GM12874 (cell line): ENCODE measurements at regions not wholly inside any gene's neighbourhood (a gene's known extent, or its start where the extent isn't known, plus 50 kb on each side); places are given as distances from the start of the nearest gene placed in this dataset.

Experiments used
- CTCF ChIP-seq: IDR thresholded peaks from 2 replicates; pipeline ENCODE4 v1.5.1; 2011; ENCODE audit warnings: low read depth, mild to moderate bottlenecking, control low read depth, low read length, moderate library complexity; ENCODE audit not compliant: insufficient read depth

DNA sequence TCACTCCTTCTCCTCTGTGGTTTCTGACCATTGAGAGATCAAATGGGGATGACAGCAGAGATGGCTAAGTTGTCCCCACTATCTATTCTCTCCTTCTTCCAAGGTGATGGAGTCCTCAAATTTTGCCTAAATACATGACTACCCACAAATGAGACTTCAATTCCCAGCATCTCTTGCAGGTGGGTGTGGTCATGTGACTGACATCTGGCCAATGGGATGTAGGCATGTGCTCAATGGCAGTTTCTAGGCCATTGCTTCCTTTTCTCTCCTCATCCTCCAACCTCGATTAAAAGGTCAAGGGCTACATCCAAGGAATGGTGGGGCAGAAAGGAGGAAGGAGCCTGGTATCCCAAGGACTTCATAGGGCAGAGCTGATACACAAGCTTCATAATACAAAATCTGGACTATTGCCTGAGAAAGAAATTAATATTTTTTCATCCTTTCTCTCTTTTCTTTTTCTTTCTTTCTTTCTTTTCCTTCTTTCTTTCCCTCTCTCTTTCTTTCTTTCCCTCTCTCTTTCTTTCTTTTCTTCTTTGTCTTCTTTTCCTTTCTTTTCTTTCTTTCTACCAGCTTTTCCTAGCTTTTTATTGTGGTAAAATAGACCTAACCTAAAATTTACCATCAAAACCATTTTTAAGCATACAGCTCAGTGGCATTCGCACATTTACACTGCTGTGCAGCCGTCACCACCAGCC lies 100.9 kb upstream of the PRB2 start:
- no peak for TF ChIP-seq CTCF

- TF ChIP-seq CTCF, result no peak
Observed at GRCh38 chr12:11497438-11497837, 102.1 kb upstream of the PRB2 start.

GRCh38 chr12:11497995-11498394 lies 102.6 kb upstream of the PRB2 start:
- TF ChIP-seq CTCF, result no peak

GRCh38 chr12:11498574-11498973 lies 103.2 kb upstream of the PRB2 start:
- TF ChIP-seq CTCF, result peak; percentile 62

- TF ChIP-seq CTCF, result no peak
Observed at GRCh38 chr12:11499806-11500187, 104.4 kb upstream of the PRB2 start.

DNA sequence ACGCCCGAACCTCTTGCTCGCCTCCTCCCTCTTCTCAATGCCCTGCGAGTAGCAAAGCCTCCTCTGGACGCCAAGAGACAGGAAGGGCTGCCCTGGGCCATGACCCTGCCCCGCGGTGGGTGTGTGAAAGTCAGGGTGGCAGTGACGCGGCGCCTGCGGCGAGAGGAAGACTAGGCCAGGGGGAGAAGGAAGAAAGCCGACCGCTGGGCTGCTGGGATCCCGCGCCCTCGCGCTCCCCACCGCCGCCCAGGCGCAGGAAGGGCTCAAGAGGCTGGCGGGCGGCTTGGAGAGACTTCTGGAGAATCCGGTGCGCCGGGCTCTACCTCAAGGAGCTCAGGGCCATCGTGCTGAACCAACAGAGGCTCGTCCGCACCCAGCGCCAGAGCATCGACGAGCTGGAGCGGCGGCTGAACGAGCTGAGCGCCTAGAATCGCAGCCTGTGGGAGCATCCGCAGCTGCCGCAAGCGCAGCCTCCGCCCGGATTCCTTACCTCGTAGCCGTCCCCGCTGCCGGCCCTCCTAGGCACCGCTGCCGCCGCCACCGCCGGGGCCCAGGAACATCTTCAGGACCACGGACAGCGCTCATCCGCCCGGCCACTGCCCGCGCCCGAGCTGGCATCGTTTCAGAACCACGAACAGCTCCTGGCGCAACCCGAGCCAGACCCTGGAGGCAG lies 105.0 kb upstream of the PRB2 start:
- no peak for TF ChIP-seq CTCF

- no peak for TF ChIP-seq CTCF
Observed at GRCh38 chr12:11500861-11501230, 105.5 kb upstream of the PRB2 start.
